Cardiac muscle cell (in vitro differentiated cells and primary cell): ENCODE measurements at regions not wholly inside any gene's neighbourhood (a gene's known extent, or its start where the extent isn't known, plus 50 kb on each side); places are given as distances from the start of the nearest gene placed in this dataset.

Source experiments
- DNase-seq, 2 donors: peaks; one replicate each; pipeline versions ENCODE4 v3.0.0 to v3.0.0-alpha.2; 2010 to 2017; ENCODE audit warnings: low read depth in 1 of 2, low spot score in 1 of 2
- H3K27ac ChIP-seq: fragments of 200-600 bp; sonication (generic); 2 replicates; pipeline ENCODE4 v1.5.1; 2016
- H3K27me3 ChIP-seq: fragments of 200-600 bp; sonication (generic); 2 replicates; pipeline ENCODE4 v1.6.0; 2016; ENCODE audit warnings: control low read depth
- H3K36me3 ChIP-seq: fragments of 200-600 bp; sonication (generic); 2 replicates; pipeline ENCODE4 v1.5.1; 2016; ENCODE audit warnings: control low read depth
- H3K4me1 ChIP-seq: fragments of 200-600 bp; sonication (generic); 2 replicates; pipeline ENCODE4 v1.8.1; 2017; ENCODE audit warnings: low read depth, mild to moderate bottlenecking, mixed run types
- H3K4me3 ChIP-seq: fragments of 200-600 bp; sonication (generic); 2 replicates; pipeline ENCODE4 v1.5.1; 2016; ENCODE audit warnings: mild to moderate bottlenecking
- H3K9me3 ChIP-seq: fragments of 200-600 bp; sonication (generic); 2 replicates; pipeline ENCODE4 v1.5.1; 2017; ENCODE audit warnings: low read depth, mild to moderate bottlenecking, control low read depth
- TF ChIP-seq, protein P1 (sequence below): IDR thresholded peaks from 2 replicates; pipeline ENCODE4 v1.5.1; 2012; ENCODE audit warnings: low read depth, mild to moderate bottlenecking, low read length

DNA sequence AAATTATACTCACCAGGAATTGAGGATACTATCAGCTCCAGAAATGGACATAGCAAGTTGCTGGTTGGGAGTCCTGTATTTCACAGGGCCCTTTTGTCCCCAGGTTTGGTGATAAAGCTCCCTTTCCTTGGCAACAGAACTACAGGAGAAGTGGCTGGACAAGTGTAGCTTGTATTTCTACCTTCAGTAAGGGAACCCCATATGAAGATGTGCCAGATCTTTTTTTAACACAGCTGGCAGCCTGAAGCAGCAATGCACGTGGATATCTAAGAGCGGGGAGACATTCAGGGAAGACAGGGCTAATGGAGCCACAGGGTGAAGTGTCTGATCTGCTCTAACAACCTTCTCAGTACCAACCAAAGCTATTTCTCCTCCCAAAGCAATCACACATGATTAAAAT, 373.9 kb upstream of the ID4 start:
- H3K36me3 ChIP-seq: no peaks in the 10 kb centered on the region
- TF ChIP-seq, protein P1, sequence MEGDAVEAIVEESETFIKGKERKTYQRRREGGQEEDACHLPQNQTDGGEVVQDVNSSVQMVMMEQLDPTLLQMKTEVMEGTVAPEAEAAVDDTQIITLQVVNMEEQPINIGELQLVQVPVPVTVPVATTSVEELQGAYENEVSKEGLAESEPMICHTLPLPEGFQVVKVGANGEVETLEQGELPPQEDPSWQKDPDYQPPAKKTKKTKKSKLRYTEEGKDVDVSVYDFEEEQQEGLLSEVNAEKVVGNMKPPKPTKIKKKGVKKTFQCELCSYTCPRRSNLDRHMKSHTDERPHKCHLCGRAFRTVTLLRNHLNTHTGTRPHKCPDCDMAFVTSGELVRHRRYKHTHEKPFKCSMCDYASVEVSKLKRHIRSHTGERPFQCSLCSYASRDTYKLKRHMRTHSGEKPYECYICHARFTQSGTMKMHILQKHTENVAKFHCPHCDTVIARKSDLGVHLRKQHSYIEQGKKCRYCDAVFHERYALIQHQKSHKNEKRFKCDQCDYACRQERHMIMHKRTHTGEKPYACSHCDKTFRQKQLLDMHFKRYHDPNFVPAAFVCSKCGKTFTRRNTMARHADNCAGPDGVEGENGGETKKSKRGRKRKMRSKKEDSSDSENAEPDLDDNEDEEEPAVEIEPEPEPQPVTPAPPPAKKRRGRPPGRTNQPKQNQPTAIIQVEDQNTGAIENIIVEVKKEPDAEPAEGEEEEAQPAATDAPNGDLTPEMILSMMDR: no peak
- DNase-seq: no peak
- no peaks in the 10 kb centered on the region for H3K9me3 ChIP-seq
- no peak overlapping the region for H3K27ac ChIP-seq
- H3K27me3 ChIP-seq: no peaks in the 10 kb centered on the region
- no peaks in the 10 kb centered on the region for H3K4me1 ChIP-seq
- no peak overlapping the region for H3K4me3 ChIP-seq

DNA sequence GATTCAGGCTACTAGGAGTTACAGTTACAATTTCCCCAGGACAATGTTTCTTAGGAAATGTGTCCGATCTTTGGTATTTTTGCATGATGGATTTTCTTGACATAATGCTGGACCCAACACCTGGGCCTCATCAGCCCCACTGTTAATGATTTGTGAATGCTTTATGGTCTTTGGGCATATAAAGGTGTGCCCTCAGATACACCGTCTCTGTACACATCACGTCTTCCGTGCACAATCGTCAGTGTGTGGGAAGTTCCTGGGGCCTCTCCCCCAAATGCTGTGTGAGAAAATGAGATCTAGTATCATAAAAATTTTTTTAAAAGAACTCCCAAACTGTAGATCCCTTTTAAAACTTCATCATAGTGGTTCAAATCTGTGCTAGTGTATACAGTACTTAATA, 373.2 kb upstream of the ID4 start:
- H3K9me3 ChIP-seq: no peaks in the 10 kb centered on the region
- no peaks in the 10 kb centered on the region for H3K27me3 ChIP-seq
- no peak for DNase-seq
- TF ChIP-seq, protein P1: no peak
- H3K36me3 ChIP-seq: no peaks in the 10 kb centered on the region
- no peak overlapping the region for H3K4me3 ChIP-seq
- H3K27ac ChIP-seq: no peak overlapping the region
- no peaks in the 10 kb centered on the region for H3K4me1 ChIP-seq

DNA sequence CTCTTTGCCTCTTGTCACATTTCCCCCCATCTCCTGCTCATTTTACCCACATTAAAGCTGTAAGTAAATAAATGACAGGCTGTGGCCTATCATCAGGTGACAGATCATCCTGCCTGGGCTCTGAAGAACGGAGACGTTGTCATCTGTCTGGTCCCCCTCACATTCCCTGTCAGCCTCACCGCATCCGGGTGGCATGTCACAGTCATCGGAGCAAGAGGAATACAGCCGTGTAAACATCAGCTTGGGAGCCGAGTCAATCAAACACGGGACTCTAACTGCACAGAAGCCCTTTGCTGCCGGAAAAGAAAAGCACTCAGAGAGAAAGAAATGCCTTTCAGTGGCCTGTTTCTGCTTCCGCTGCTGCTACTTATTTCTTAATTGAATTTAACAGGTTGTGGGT, 371.9 kb upstream of the ID4 start:
- Histone ChIP-seq H3K36me3 (no peaks in the 10 kb centered on the region), H3K27me3 (no peaks in the 10 kb centered on the region), H3K9me3 (no peaks in the 10 kb centered on the region), H3K4me1 (no peaks in the 10 kb centered on the region), H3K27ac (no peak overlapping the region), H3K4me3 (no peak overlapping the region)
- TF ChIP-seq, protein P1: no peak
- no peak for DNase-seq

DNA sequence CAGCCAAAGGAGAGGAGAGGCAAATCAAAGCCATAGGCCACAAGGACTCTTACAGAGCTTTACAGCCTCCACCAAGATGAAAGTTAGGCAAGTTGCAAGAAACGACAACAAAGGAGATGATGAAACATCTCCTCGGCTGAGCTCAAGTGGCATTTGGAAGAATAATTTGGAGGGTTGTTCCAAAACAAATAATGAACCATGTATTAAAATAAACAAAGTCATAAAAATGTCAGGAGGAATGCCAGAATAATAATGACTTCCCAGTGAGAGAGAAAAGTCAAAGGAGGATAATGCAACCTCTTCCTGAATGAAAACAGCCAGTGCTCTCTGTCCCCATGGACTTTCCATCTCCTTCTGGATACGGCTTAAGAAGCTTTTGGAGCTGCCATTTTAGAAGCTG, 371.4 kb upstream of the ID4 start:
- Histone ChIP-seq H3K27ac (no peak overlapping the region), H3K4me3 (no peak overlapping the region), H3K4me1 (no peaks in the 10 kb centered on the region), H3K36me3 (no peaks in the 10 kb centered on the region), H3K27me3 (no peaks in the 10 kb centered on the region), H3K9me3 (no peaks in the 10 kb centered on the region)
- peak in 1 of 2 donors; percentile 62 for DNase-seq
- TF ChIP-seq, protein P1: no peak

DNA sequence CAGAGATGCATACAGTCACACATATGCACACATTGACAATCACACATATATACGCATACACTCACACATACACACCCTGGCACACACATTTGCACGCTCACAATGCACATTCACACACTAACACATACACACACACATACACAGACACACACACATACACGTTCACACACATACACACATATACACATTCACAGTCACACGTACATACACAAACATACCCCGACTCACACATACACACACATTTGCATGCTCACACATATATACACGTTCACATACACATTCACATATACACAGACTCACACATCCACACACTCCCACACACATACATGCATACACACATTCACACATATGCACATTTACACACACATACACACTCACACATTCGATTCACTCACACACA, 366.8 kb upstream of the ID4 start:
- H3K4me3 ChIP-seq: no peak overlapping the region
- no peak for DNase-seq
- H3K27me3 ChIP-seq: no peaks in the 10 kb centered on the region
- H3K36me3 ChIP-seq: no peaks in the 10 kb centered on the region
- H3K4me1 ChIP-seq: no peaks in the 10 kb centered on the region
- H3K27ac ChIP-seq: no peak overlapping the region
- no peaks in the 10 kb centered on the region for H3K9me3 ChIP-seq
- TF ChIP-seq, protein P1: no peak

DNA sequence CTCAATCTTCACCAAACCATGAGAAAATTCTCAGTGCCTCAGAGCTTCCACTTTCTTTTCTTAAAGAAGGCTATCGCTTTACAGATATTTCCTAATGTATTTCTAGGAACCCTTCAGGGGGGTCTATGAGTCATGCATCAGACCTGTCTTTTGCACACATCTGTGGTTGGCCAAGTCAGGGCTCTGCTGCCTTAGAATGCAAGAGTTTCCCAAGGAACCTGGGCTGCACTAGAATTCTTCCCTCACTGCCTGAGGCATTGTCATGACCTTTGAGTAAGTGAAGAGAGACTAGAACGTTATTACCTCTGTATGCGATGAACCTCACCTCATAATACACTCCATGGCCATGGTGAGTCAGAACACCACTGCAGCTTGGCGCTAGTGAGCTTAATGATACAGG, 365.0 kb upstream of the ID4 start:
- TF ChIP-seq, protein P1: no peak
- DNase-seq: peak in 1 of 2 donors; percentile 96
- no peaks in the 10 kb centered on the region for H3K4me1 ChIP-seq
- no peaks in the 10 kb centered on the region for H3K9me3 ChIP-seq
- H3K27me3 ChIP-seq: no peaks in the 10 kb centered on the region
- no peak overlapping the region for H3K27ac ChIP-seq
- H3K36me3 ChIP-seq: no peaks in the 10 kb centered on the region
- no peak overlapping the region for H3K4me3 ChIP-seq
